Germinal center (tissue), 1 donor: ENCODE measurements at regions not wholly inside any gene's neighbourhood (a gene's known extent, or its start where the extent isn't known, plus 50 kb on each side); places are given as distances from the start of the nearest gene placed in this dataset.
"Not testable (repeated sequence)": the region's sequence is repeated elsewhere in the genome, so short reads cannot be mapped to it uniquely, and the experiment has no call there.

Experiments
- DNase-seq: peaks from one replicate; pipeline ENCODE4 v3.0.0; 2012; ENCODE audit warnings: mixed read lengths, low spot score

- DNase-seq = no peak
These were observed 183.9 kb downstream of the MYRFL start for GRCh38 chr12:70008944-70009343.

DNA sequence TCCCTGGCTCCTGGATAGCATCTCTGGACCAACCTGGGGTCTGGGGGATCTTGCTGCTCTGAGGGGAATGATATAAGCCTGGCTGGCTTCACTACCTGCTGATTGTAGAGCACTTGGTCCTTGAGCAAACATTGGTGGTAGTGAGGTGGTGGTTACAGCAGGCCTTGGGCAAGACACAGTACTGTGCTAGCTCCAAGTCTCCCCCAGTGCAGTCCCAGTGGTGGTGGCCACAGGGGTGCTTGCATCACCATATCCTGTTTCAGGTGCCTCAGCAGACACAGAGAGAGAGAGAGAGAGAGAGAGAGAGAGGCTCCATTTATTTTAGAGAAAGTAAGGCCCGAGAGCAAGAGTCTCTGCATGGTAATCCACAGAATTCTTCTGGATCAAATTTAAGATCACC is 186.3 kb downstream of the MYRFL start:
- no peak for DNase-seq

- not testable (repeated sequence) for DNase-seq
These were observed 188.0 kb downstream of the MYRFL start for GRCh38 chr12:70013016-70013415.

GRCh38 chr12:70028515-70028914 is 203.5 kb downstream of the MYRFL start:
- no peak for DNase-seq

- DNase-seq = no peak
These were observed 203.9 kb downstream of the MYRFL start for GRCh38 chr12:70028918-70029317.

DNA sequence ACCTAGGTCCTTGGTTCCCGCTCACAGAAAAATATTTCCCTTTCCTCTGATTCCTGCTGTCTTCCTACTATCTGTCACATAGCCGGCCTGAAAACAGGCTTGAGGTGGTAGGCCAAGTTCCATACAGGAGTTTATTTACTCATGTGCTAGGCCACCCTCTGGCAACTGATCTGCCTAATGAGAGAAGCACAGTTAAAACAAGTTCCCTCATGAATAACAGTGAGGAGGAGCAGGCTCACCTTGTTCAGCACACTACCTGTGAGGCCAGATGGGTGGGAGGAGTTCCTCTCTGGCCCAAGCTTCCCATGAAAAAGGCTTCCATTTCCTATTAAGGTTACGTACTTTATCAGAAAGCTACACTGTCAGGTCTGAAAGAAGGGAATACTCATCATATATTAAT is 206.0 kb downstream of the MYRFL start:
- DNase-seq = no peak

- no peak for DNase-seq
These were observed 207.0 kb downstream of the MYRFL start for GRCh38 chr12:70032076-70032475.

- DNase-seq = no peak
These were observed 208.3 kb downstream of the MYRFL start for GRCh38 chr12:70033310-70033709.

- no peak for DNase-seq
These were observed 203.1 kb upstream of the CNOT2 start for GRCh38 chr12:70040141-70040540.

GRCh38 chr12:70042675-70043074 is 200.6 kb upstream of the CNOT2 start:
- DNase-seq = no peak

- no peak for DNase-seq
These were observed 199.6 kb upstream of the CNOT2 start for GRCh38 chr12:70043490-70044138.

GRCh38 chr12:70044167-70044566 is 199.1 kb upstream of the CNOT2 start:
- DNase-seq = no peak

GRCh38 chr12:70045036-70045435 is 198.2 kb upstream of the CNOT2 start:
- DNase-seq = no peak

DNA sequence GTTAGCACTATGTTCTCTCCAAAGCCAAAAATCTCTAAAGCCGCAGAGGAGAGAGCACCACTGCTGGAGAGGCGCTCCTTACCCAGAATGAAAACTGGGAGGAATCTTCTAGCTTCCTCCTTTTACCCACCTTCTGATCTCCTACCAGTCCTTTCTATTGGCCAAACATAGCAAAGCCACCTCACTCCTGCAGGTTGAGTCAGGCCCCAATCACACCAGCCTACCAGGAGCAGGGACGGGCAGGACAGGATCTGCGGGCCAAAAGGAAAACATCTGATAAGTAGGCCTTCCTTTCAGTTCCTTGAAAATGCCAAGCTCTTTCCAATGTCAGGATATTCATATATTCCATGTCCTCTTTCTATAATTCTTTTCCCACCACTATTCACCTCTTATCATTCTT is 197.7 kb upstream of the CNOT2 start:
- DNase-seq = no peak

DNA sequence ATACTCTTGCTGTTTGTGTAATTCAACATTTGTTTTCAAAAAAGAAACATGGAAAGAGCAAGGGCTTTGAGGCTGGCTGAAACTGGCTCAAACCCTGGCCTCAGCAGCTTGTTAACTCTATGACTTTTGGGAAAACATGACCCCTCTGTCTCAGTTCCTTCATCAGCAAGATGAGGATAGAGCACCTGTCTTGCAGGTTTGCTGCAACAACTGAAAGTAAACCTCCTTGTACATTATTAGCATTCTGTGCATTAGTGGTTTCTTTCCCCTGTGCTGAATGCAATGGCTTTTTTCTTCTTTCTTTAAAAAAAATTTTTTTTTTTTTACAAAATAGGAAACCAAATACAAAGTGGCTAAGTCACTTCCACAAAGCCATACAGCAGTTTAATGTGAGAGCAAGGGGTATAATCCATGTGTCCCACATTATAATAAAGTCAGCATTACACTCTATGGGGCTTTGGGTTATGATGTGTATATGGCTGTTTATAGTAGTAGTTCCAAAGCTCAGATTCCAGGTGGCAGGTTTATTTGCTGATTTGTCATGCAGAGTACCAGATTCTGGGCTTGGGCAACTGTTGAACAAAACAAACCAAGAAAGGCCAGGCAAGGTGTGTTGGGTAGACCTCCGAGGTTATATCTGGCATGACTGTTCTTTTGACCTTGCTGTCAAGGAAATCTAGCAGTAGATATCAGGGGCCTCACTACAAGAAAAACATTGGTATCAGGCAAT is 194.5 kb upstream of the CNOT2 start:
- no peak for DNase-seq

GRCh38 chr12:70049596-70050360 is 193.5 kb upstream of the CNOT2 start:
- DNase-seq = peak; percentile 24

GRCh38 chr12:70052476-70052875 is 190.8 kb upstream of the CNOT2 start:
- DNase-seq = no peak

GRCh38 chr12:70052931-70053497 is 190.2 kb upstream of the CNOT2 start:
- no peak for DNase-seq

DNA sequence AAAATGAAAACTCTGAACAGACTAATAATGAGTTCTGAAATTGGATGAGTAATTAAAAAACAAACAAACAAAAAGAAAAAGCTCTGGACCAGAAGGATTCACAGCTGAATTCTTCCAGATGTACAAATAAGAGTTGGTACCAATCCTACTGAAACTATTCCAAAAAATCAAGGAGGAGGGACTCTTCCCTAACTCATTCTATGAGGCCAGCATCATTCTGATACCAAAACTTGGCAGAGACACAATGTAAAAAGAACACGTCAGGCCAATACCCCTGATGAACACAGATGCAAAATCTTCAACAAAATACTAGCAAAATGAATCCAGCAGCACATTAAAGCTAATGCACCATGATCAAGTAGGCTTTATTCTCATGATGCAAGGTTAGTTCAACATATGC is 183.9 kb upstream of the CNOT2 start:
- DNase-seq = no peak

- DNase-seq = no peak
These were observed 182.6 kb upstream of the CNOT2 start for GRCh38 chr12:70060634-70061033.

DNA sequence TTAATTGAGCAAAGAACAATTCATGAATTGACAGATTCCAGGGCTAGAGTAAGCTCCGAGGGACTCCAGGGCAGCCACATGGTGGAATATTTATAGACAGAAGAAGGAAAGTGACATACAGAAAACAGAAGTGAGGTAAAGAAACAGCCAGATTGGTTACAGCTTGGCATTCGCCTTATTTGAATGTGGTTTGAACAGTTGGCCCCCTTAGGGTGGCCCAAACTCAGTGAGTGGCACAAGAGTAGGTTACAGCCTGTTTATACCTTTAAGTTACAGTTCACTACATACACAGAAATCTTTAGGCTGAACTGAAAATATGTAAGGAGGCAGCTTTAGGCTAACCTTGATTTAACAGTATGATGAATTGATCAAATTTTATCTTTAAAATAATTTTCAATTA is 174.5 kb upstream of the CNOT2 start:
- peak; percentile 33 for DNase-seq

DNA sequence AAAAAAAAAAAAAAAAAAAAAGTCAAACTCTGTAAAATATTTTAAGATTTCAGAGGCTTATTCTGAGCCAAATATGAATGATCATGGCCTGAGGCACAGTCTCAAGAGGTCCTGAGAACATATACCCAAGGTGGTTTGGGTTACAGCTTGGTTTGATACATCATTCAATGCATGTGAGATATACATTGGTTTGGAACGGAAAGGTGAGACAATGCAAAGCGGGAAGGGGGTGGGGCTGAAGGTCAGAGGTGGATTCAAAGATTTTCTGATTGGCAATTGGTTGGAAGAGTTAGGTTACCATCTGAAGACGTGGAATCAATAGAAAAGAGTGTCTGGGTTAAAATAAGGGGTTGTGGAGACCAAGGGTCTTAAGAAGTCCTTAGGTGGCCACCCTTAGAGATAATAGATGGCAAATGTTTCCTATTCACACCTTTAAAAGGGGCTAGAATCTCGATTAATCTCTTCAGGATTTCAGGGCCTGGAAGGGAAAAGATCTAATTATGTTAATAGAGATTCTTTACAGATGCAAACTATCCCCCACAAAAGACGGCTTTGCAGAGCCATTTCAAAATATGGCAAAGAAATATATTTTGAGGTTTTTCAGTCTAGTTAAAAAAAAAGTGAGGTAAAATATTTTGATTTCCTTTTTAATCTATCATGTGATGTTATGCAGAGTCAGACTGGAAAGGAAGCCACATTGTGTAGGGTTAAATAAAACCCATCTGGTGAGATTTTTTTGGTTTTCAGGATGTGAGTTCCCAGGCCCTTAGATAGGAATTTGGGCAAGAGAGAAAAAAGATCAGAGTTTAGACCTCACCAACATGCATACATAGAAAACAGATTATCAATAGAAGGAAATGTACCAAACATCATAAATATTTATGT is 173.8 kb upstream of the CNOT2 start:
- no peak for DNase-seq
